ENCODE measurements at regions not wholly inside any gene's neighbourhood (a gene's known extent, or its start where the extent isn't known, plus 50 kb on each side); places are given as distances from the start of the nearest gene placed in this dataset.
A peak's percentile ranks its signal among the peaks of the same experiment; 100 is the strongest.

DNA sequence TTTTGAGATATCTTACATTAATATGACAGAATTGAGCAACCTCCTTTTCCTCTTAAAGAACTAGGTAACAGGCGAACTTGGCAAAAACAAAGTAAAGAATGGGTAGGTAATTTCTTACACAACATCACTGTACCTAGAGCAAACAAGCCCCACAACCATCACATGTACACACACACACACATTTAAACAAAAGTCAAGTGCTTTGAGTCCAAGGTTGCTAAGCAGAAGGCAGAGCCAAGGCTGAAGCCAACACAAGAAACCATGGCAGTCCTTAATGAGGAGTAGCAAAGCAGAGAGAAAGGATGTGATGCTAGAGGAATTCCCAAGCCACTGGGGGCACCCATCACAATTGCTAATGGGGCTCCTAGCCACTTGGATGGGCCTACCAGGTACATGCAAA is 164.1 kb downstream of the PAX3 start:
- FAIRE-seq: no peak
- H3K56ac ChIP-seq (replicated peaks; ENCODE audit: insufficient read length, low read depth, low read length): no peak overlapping the region

More for the DNA sequence above, 164.1 kb downstream of the PAX3 start:
- TF ChIP-seq, protein P1, sequence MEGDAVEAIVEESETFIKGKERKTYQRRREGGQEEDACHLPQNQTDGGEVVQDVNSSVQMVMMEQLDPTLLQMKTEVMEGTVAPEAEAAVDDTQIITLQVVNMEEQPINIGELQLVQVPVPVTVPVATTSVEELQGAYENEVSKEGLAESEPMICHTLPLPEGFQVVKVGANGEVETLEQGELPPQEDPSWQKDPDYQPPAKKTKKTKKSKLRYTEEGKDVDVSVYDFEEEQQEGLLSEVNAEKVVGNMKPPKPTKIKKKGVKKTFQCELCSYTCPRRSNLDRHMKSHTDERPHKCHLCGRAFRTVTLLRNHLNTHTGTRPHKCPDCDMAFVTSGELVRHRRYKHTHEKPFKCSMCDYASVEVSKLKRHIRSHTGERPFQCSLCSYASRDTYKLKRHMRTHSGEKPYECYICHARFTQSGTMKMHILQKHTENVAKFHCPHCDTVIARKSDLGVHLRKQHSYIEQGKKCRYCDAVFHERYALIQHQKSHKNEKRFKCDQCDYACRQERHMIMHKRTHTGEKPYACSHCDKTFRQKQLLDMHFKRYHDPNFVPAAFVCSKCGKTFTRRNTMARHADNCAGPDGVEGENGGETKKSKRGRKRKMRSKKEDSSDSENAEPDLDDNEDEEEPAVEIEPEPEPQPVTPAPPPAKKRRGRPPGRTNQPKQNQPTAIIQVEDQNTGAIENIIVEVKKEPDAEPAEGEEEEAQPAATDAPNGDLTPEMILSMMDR (IDR thresholded peaks at IDR 0.05; ENCODE audit: control extremely low read depth in 1 of 3, insufficient read depth in 1 of 3, low read depth in 1 of 3, low read length in 3 of 3): peak in 1 of 3 experiments; percentile 12; a peak in 1 of 4 replicates
- TF ChIP-seq HDAC6 (IDR thresholded peaks at IDR 0.05; ENCODE audit: low read depth, low read length): no peak
- H3K79me2 ChIP-seq (ENCODE audit: control insufficient read depth in 1 of 2, insufficient read depth in 2 of 2, low read length in 2 of 2): no peaks in the 10 kb centered on the region
- no peaks in the 10 kb centered on the region for H3K36me3 ChIP-seq (ENCODE audit: control insufficient read depth in 2 of 4, insufficient read depth in 4 of 4, low read length in 3 of 4)
- no peak overlapping the region for H2BK5ac ChIP-seq (ENCODE audit: low read depth, low read length)
- no peak overlapping the region for H4K5ac ChIP-seq (ENCODE audit: insufficient read length, low read depth, low read length)
- no peak overlapping the region for H3K4ac ChIP-seq (replicated peaks; ENCODE audit: insufficient read length, low read depth, low read length)
- no peaks in the 10 kb centered on the region for H3K79me1 ChIP-seq (ENCODE audit: low read depth, low read length)
- no peak overlapping the region for H3K4me2 ChIP-seq (ENCODE audit: insufficient read depth in 1 of 2, low read depth in 2 of 2, low read length in 2 of 2)
- H3K23me2 ChIP-seq (ENCODE audit: low read depth, low read length): no peaks in the 10 kb centered on the region; the same call in 1 of the 2 replicates
- ChIA-PET POLR2A (ENCODE audit: partially characterized antibody) (no interaction called here), CTCF (ENCODE audit: partially characterized antibody) (interaction anchor here (1.2 to 2.0 kb wide), 2 partner anchors 11 to 429 kb away, joined by 3 to 7 read pairs; no protein-coding TSS in a partner anchor)
- no peak for DNase-seq (ENCODE audit: low read depth in 1 of 2, low spot score in 2 of 2)
- H4K8ac ChIP-seq (ENCODE audit: extremely low read depth, insufficient read depth, low read length): no peak overlapping the region
- no peaks in the 10 kb centered on the region for H4K20me1 ChIP-seq (replicated peaks in 1 of 2; ENCODE audit: control insufficient read depth in 1 of 2, insufficient read depth in 2 of 2, low read length in 2 of 2)
- whole genome bisulfite sequencing, 2 experiments (ENCODE audit: extremely low coverage in 1 of 2, insufficient coverage in 1 of 2, insufficient read length in 1 of 2, insufficient replicate concordance in 2 of 2, low coverage in 1 of 2, low lambda C conversion rate in 2 of 2, missing lambda C conversion rate in 1 of 2): 71% methylated on average over 1 of the region's 1 CpG; no CpG with 5 or more reads in 1 of the 2 experiments
- H2BK15ac ChIP-seq (ENCODE audit: low read length): no peak overlapping the region
- H2BK20ac ChIP-seq (ENCODE audit: low read length): no peak overlapping the region
- no peak overlapping the region for H3K27ac ChIP-seq (ENCODE audit: low read depth, low read length)
- H2AK5ac ChIP-seq (ENCODE audit: low read depth, low read length): no peak overlapping the region
- H3K18ac ChIP-seq (ENCODE audit: extremely low read depth, low read length): no peak overlapping the region
- H3K9ac ChIP-seq (replicated peaks in 1 of 4; ENCODE audit: extremely low read depth in 1 of 4, low read depth in 3 of 4, low read length in 3 of 4): no peak overlapping the region
- no peaks in the 10 kb centered on the region for H3K9me3 ChIP-seq (ENCODE audit: insufficient read depth in 2 of 2, low read depth in 1 of 2, low read length in 1 of 2)
- H3K4me3 ChIP-seq (ENCODE audit: extremely low read depth in 1 of 4, insufficient read depth in 2 of 4, low read depth in 3 of 4, low read length in 4 of 4): no peak overlapping the region
- no peak overlapping the region for H3K23ac ChIP-seq (ENCODE audit: insufficient read length)
- no peak overlapping the region for H2BK120ac ChIP-seq (replicated peaks; ENCODE audit: low read depth, low read length)
- H3K27me3 ChIP-seq (replicated peaks in 1 of 4; ENCODE audit: control insufficient read depth in 3 of 4, extremely low read depth in 1 of 4, insufficient read depth in 3 of 4, low read length in 3 of 4): no peaks in the 10 kb centered on the region
- H3K14ac ChIP-seq (ENCODE audit: insufficient read length): no peak overlapping the region
- H4K91ac ChIP-seq (replicated peaks; ENCODE audit: insufficient read length, low read length): no peak overlapping the region
- no peaks in the 10 kb centered on the region for H3K4me1 ChIP-seq (replicated peaks in 1 of 4; ENCODE audit: control insufficient read depth in 3 of 4, insufficient read depth in 4 of 4, low read length in 3 of 4)
- no peak overlapping the region for H2BK12ac ChIP-seq (ENCODE audit: low read depth, low read length)
- peak overlapping the region; percentile 98; the same call in 1 of the 2 replicates for H2AFZ ChIP-seq (ENCODE audit: low read length)

Measured in H1 (cell line).